ENCODE measurements at regions not wholly inside any gene's neighbourhood (a gene's known extent, or its start where the extent isn't known, plus 50 kb on each side); places are given as distances from the start of the nearest gene placed in this dataset.
"Not testable (repeated sequence)": the region's sequence is repeated elsewhere in the genome, so short reads cannot be mapped to it uniquely, and the experiment has no call there.

DNA sequence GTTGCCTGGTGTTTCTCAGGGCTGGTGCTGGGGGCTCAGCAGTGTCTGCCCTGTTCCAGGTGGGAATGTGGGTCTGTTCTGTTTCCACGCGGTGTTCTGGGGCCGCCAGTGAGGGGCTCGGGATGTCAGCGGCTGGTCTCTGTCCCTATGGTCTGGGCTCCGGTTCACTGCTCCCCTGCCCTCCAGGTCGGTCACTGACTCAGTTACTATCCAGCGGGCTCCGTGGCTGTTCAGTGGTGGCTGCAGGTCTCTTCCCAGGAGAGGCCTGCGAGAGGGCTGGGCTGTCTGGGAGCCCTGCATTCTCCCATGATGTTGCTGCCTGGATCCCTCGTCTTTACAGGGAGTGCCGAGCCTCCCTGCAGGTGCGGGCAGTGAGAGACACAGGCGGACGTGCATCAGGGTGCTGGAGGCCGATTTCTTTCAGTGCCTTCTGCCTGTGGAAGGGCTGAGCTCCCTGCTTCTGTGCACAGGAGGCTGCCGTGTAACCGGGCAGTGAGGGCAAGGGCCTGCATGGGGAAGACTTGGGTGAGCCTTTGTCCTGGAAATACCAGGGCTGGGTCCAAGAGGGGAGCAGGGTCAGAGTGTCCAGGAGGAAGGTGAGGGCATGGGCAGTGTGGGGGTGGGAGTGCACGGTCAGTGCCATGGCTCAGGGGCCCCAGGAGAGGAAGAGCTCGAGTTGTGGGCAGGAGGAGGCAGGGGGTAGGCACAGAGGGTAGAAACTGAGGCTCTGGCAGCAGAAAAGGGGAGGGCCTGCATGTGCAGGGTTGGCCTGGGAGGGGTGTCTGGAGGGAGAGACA lies 391.0 kb downstream of the TMEM121 start:
- H3K4me1 ChIP-seq; in situ Hi-C loops (cut with MboI; ENCODE audit: low sequenced_read_pairs): not testable (repeated sequence)

DNA sequence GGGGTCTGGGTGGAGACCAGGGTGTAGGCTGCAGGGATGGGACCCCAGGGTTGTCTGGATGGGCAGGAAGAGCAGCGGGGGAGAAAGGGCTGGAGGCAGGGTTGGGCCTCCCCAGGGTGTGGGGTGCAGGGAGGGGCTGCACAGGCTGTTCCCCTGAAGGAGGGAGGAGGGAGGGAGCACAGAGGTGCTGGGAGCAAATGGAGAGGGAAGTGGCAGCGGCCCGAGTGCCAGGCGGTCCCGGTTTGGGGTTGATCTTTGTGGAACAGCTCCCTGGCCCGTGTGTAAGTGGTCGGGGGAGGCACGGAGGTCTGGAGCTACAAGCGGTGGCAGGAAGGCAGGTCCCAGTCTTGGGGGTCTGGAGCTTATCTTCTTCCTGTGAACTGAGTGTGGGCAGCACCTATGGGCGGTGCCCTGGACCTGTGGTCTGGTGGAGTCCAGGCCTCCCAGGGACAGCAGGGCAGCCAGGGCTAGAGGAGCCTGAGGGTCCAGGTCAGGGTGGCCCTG lies 391.6 kb downstream of the TMEM121 start:
- Histone ChIP-seq H3K36me3 (replicated peaks) (no peaks in the 10 kb centered on the region), H3K4me1 (no peaks in the 10 kb centered on the region), H3K27me3 (ENCODE audit: low read depth) (no peaks in the 10 kb centered on the region), H3K4me3 (no peak overlapping the region), H3K9me3 (no peaks in the 10 kb centered on the region)
- no peak for DNase-seq (ENCODE audit: low spot score in 2 of 2)
- in situ Hi-C loops (cut with MboI; ENCODE audit: low sequenced_read_pairs): no loop called here

More for the DNA sequence above, 391.0 kb downstream of the TMEM121 start:
- not testable (repeated sequence) for H3K36me3 ChIP-seq (replicated peaks); H3K9me3 ChIP-seq; H3K27me3 ChIP-seq (ENCODE audit: low read depth); DNase-seq (ENCODE audit: low spot score in 2 of 2); H3K4me3 ChIP-seq

DNA sequence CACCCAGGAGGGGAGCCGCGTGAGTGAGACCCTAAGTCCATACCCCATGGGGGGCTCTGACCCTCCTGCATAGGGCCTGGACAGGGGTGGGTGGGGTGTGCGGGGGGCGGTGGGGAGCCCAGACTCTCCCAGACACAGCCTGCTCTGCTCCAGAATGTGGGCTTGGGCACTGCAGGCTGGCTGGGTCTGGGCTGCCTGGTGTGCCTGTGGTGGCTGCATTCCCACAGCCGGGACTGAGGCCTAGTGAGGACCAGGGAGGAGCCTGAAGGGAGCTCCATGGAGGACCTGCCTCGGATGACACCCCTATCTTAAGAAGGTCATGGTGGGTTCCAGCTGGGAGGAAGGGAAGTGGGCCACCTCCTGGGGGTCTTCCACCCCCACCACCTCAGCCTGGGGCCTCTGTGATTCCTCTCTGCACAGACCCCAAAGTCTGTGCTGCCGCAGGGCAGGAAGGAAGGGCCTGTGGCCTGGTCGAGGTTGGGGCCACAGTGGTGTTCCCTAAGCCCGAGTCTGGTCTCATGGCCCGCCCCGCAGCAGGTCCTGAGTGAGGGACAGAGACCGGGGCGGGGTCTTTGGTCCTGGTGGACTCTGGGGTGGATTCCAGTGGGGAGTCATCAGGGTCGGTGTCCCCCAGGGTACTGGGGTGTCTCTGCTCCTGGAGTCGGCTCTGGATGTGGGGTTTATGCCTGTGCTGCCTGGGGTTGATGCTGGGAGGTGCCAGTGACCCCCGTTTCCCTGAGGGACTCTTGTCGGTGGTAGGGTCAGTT lies 392.3 kb downstream of the TMEM121 start:
- Histone ChIP-seq H3K27me3 (ENCODE audit: low read depth) (no peaks in the 10 kb centered on the region), H3K4me3 (no peak overlapping the region), H3K9me3 (no peaks in the 10 kb centered on the region), H3K4me1 (no peaks in the 10 kb centered on the region), H3K36me3 (replicated peaks) (no peaks in the 10 kb centered on the region)
- in situ Hi-C loops (cut with MboI; ENCODE audit: low sequenced_read_pairs): no loop called here
- DNase-seq (ENCODE audit: low spot score in 2 of 2): no peak

DNA sequence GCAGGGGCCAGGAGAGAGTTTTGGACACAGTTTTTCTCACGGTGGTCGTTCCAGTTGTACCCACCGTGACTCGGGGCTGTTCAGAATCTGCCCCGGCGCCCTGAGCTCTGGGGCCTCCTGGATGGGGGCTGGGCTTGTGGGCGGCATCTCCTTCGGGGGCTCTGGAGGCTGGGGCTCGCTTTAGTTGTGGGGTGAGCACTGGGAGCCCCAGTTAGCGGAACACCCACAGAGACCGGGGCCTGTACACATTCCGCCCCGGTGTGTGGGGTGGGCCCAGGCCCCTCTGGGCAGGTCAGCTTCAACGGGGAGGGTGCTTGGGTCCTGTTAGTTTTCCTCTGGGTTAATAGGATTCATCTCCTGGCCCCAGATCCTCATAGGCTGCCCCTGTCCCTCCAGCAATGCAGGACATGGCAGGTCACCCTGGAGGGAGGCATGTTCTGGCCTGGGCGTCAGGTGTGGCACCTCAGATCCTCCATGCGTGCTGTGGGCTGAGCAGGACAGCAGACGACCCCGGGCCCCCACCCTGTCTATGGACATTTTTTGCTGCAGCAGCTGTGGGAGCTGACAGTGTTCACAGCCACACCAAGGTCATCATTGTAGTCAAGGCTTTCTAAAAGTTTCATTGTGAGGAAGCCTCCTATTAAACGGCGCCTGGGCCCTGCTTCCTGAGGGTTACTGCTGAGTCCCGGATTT lies 393.2 kb downstream of the TMEM121 start:
- DNase-seq (ENCODE audit: low spot score in 2 of 2): no peak
- H3K9me3 ChIP-seq: no peaks in the 10 kb centered on the region
- no peaks in the 10 kb centered on the region for H3K36me3 ChIP-seq (replicated peaks)
- in situ Hi-C loops (cut with MboI; ENCODE audit: low sequenced_read_pairs): no loop called here
- no peaks in the 10 kb centered on the region for H3K27me3 ChIP-seq (ENCODE audit: low read depth)
- no peaks in the 10 kb centered on the region for H3K4me1 ChIP-seq
- no peak overlapping the region for H3K4me3 ChIP-seq

DNA sequence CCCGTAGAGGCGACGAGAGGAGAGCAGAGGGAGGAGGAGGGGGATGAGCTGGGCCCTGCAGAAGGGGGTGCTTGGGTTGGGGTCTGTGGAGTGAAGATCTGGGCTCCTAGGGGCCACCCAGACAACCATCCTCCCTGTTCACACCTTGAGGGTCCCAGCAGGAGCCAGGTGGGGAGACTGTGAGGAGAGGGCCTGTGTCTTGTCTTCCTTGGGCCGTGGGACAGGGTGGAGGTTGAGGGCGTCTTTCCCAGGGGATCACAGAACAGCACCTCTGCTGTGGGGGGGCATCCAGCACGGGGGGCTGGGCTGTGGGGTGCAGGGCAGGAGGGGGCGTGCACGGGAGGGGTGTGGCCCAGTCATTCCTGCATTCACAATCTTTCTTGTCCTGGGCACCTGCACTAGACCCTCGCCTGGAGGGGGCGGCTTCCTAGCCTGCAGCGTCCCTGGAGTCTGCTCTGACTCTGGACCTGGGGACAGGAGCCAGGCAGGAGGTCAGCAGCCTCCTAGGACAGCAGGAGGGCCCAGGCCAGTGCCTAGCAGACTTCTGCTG lies 393.8 kb downstream of the TMEM121 start:
- H3K36me3 ChIP-seq (replicated peaks); H3K4me1 ChIP-seq; H3K9me3 ChIP-seq; H3K4me3 ChIP-seq; in situ Hi-C loops (cut with MboI; ENCODE audit: low sequenced_read_pairs); DNase-seq (ENCODE audit: low spot score in 2 of 2); H3K27me3 ChIP-seq (ENCODE audit: low read depth): not testable (repeated sequence)

DNA sequence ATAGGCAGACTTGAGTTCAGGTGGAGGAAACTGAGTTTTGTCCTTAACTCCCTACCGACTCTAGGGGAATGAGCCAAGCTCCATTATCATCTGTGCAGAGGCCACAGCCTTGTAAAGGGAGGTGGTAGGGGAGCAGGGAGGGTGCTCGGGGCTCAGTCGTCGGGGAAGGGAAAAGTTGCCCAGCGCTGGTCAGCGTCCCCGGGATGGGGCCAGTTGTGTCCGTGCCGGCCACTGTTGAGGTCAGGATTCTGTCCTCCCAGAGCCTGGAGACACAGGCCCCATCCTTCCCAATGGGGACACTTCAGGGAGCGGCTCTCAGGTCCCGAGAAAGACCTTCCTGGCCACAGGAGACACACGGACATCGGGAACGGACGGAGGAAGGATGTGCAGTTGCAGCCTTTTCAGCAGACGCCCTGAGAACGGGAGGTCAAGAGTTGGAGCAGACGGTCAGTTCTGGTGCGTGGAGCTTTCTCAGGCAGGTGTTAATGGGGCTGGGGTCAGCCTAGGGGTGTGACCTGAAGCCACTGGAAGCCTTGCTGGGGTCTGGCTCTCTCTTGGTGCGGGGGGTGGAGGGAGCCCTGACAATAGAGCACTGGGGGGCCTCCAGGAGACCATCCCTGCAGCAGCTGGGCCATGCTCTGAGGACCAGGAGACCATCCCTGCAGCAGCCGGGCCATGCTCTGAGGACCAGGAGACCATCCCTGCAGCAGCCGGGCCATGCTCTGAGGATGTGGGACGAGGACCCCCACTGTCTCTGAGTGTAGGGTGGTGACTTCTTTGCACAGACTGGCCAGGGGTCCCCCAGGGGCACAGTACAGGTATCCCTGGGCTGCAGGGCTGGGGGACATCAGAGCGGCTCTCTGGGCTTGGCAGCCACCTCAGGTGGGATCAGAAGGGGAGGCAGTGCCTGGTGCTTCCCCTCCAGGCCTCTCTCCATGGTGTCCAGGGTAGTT lies 394.7 kb downstream of the TMEM121 start:
- H3K4me3 ChIP-seq; H3K27me3 ChIP-seq (ENCODE audit: low read depth); H3K4me1 ChIP-seq; in situ Hi-C loops (cut with MboI; ENCODE audit: low sequenced_read_pairs); H3K36me3 ChIP-seq (replicated peaks); H3K9me3 ChIP-seq; DNase-seq (ENCODE audit: low spot score in 2 of 2): not testable (repeated sequence)

DNA sequence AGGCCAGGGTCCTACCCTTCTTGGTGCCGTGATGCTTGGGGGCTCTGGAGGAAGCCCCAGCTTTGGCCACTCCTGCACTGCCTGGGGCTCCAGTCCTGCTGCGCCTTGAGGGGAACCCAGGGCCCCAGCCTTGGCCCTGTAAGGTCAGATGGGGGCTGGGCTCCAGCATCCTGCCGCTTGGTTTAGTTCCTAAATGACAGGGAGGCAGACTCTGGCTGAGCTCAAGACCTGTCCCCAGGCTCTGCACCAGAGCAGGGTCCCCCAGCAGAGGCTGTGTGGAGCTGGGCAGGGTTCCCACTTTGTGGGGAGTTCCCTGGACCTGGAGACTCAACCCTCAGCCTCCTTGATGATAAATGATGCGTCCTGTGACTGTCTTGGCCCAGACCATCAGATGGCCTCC lies 395.4 kb downstream of the TMEM121 start:
- H3K4me3 ChIP-seq; in situ Hi-C loops (cut with MboI; ENCODE audit: low sequenced_read_pairs); H3K36me3 ChIP-seq (replicated peaks); H3K4me1 ChIP-seq; H3K27me3 ChIP-seq (ENCODE audit: low read depth); DNase-seq (ENCODE audit: low spot score in 2 of 2); H3K9me3 ChIP-seq: not testable (repeated sequence)

DNA sequence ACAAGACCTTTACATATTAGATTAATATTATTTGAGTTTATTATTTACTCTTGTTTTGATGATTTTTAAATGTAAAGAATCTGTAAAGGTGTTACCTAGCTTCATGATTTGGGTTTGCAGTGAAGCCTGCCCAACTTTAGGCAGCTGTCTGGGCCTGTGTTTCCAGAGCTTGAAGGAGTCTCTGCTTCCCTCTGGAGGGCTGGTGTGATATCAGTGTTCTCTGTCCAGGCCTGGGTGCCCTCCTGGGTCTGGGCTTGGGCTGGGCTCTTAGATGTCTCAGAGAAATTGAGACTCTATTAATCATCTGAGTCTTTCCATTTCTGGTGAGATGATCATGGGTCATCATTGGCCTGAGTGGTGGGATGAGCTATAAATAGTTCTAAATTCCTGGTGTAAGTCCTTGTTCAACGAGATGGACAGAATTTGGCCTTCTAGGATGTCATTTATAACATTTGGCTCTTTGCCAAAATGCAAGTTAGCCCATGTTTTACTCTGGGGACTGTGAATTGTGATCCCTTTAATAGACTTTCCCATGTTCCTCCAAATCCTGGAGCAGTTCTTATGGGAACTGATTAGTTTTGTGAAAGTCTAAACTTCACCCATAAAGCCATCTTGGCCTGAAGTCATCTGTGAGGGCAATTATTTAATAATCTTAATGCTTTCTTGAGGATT lies 397.3 kb downstream of the TMEM121 start:
- in situ Hi-C loops (cut with MboI; ENCODE audit: low sequenced_read_pairs); H3K4me1 ChIP-seq; H3K36me3 ChIP-seq (replicated peaks); H3K9me3 ChIP-seq; DNase-seq (ENCODE audit: low spot score in 2 of 2); H3K4me3 ChIP-seq; H3K27me3 ChIP-seq (ENCODE audit: low read depth): not testable (repeated sequence)

DNA sequence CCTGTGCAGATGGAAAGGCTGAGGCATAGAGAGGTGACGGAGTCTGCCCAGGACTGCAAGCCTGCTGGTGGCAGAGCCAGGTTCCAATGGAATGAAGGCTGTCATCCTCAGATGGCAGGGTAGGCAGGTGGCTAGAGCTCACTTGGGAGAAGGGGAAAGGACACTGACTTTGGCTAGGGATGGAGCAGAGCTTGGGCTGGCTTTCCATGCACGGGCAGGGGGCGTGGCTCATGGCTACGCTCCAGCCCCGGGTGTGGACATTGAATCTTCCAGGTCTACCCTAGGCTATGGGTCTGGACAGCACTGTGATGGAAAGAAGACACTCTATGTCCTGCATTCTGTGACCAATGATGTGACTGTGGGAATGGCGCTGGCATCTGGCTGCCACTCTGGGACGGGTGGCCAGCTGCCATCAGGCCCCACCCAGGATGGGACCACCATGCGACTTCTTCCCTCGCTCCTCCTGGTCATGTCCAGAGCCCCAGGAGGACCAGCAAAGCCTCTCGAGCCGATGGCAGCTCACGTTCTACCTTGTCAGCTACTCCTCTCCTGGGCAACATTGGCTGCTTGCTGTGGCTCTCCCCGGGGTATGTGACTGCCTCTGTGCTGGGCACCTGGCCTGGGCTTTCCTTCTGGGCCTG lies 398.7 kb downstream of the TMEM121 start:
- in situ Hi-C loops (cut with MboI; ENCODE audit: low sequenced_read_pairs): no loop called here
- Histone ChIP-seq H3K4me1 (no peaks in the 10 kb centered on the region), H3K9me3 (no peaks in the 10 kb centered on the region), H3K36me3 (replicated peaks) (no peaks in the 10 kb centered on the region), H3K27me3 (ENCODE audit: low read depth) (no peaks in the 10 kb centered on the region), H3K4me3 (no peak overlapping the region)
- DNase-seq (ENCODE audit: low spot score in 2 of 2): no peak

DNA sequence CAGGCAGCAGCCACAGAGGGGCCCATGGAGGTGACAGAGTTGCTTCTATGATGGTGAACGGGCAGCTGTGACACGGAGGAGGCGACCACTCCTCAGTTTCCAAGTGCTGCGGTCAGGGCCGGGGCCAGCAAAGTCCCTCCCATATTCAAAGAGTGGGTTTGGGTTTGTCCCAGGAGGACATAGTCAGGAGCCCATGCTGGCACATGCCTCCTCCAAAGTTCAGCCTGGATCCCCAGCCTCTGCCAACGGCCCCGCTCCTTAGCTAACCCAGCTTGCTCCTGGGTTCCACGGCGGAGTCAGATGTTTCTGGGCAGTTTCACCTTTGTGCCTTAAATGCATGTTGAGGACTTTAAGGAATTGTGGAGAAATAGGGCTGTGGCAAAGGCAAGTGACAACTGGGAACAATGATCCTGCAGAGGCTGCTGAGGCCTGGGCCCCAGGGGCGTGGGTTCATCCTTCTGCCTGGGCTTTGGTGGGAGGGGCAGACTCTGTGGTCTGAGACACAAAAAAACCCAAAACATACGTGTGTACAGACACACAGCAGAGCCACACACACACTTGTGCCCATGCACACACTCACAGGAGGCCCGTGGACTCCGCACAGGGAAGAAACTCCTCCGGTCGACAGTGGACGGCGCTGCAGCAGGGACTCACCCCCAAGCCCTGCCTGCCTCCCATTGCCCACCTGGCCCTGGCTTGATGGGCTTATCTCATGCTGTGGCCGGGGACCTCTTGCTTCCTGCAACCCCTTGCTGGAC lies 399.4 kb downstream of the TMEM121 start:
- no peaks in the 10 kb centered on the region for H3K9me3 ChIP-seq
- no peak for DNase-seq (ENCODE audit: low spot score in 2 of 2)
- H3K36me3 ChIP-seq (replicated peaks): no peaks in the 10 kb centered on the region
- no peaks in the 10 kb centered on the region for H3K4me1 ChIP-seq
- peaks cover 3% of the 10 kb centered on the region; the same call in 1 of the 2 replicates for H3K27me3 ChIP-seq (ENCODE audit: low read depth)
- H3K4me3 ChIP-seq: no peak overlapping the region
- in situ Hi-C loops (cut with MboI; ENCODE audit: low sequenced_read_pairs): no loop called here

DNA sequence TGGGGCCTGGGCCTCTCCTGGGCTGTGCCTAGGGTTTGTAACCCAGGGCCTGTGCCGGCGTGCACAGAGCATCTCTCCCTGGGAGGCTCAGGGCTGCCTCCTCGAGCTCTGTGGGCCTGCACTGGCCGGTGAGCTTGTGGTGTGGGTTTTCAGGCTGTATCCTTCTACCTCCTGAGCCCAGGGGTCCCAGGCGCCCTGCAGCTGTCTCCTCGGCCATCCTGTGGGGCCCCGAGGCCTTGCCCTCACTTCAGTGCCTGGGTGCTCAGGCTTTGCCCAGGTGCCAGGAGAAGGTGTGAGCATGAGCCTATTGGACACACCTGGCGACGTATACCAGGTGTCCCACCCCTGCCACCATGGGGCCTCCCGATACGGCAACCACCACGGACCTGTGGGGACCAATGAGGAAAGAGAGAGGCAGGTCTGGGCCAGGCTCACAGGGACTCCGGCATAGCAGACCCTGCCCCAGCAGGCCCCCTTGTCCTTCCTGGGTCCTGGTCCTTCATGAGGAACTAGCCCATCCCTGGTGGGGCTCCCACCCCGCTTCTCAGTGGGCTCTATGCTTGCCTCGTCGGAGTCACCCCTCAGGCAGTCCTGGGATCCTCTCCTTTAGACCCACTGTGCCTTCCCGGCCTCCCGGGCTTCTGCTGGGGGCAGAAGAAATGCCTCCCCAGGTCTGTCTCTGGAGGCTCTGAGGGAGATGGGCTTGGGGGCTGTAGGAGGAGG lies 400.2 kb downstream of the TMEM121 start:
- no peaks in the 10 kb centered on the region for H3K9me3 ChIP-seq
- no peaks in the 10 kb centered on the region for H3K4me1 ChIP-seq
- H3K36me3 ChIP-seq (replicated peaks): no peaks in the 10 kb centered on the region
- DNase-seq (ENCODE audit: low spot score in 2 of 2): no peak
- peaks cover 4% of the 10 kb centered on the region; the same call in 1 of the 2 replicates for H3K27me3 ChIP-seq (ENCODE audit: low read depth)
- no peak overlapping the region for H3K4me3 ChIP-seq
- in situ Hi-C loops (cut with MboI; ENCODE audit: low sequenced_read_pairs): no loop called here

Measured in HAP-1 (cell line).